ENCODE measurements at regions not wholly inside any gene's neighbourhood (a gene's known extent, or its start where the extent isn't known, plus 50 kb on each side); places are given as distances from the start of the nearest gene placed in this dataset.

- Histone ChIP-seq H3K36me3 (replicated peaks in 1 of 2) (no peaks in the 10 kb centered on the region), H3K9me3 (replicated peaks in 1 of 3) (no peaks in the 10 kb centered on the region), H3K4me3 (no peak overlapping the region), H3K4me1 (replicated peaks in 1 of 2) (no peaks in the 10 kb centered on the region), H3K27me3 (no peaks in the 10 kb centered on the region), H3K27ac (no peak overlapping the region)
- intact Hi-C loops (cut with DNase I) = no loop called here
- DNase-seq = no peak
- TF ChIP-seq POLR2A (IDR thresholded peaks at IDR 0.05) (no peak), CTCF (IDR thresholded peaks at IDR 0.05) (no peak)
Observed at GRCh38 chr9:25397746-25398145, 280.5 kb downstream of the TUSC1 start.

- intact Hi-C loops (cut with DNase I) = no loop called here
- Histone ChIP-seq H3K36me3 (replicated peaks in 1 of 2) (no peaks in the 10 kb centered on the region), H3K27me3 (no peaks in the 10 kb centered on the region), H3K4me3 (no peak overlapping the region), H3K9me3 (replicated peaks in 1 of 3) (no peaks in the 10 kb centered on the region), H3K4me1 (replicated peaks in 1 of 2) (no peaks in the 10 kb centered on the region), H3K27ac (no peak overlapping the region)
- DNase-seq = no peak
- TF ChIP-seq CTCF (IDR thresholded peaks at IDR 0.05) = no peak
- TF ChIP-seq POLR2A (IDR thresholded peaks at IDR 0.05) = no peak
Observed at GRCh38 chr9:25396828-25397227, 281.4 kb downstream of the TUSC1 start.

GRCh38 chr9:25381141-25381540 is 297.1 kb downstream of the TUSC1 start:
- no peaks in the 10 kb centered on the region for H3K27me3 ChIP-seq
- WGBS, 4 donors = 81 to 90% (median 82%) methylated on average over 1 of the region's 1 CpG
- DNase-seq = no peak
- intact Hi-C loops (cut with DNase I) = no loop called here
- no peak overlapping the region for H3K4me3 ChIP-seq
- TF ChIP-seq CTCF (IDR thresholded peaks at IDR 0.05) = no peak
- no peak for TF ChIP-seq POLR2A (IDR thresholded peaks at IDR 0.05)
- H3K9me3 ChIP-seq (replicated peaks in 1 of 3) = no peaks in the 10 kb centered on the region
- H3K36me3 ChIP-seq (replicated peaks in 1 of 2) = no peaks in the 10 kb centered on the region
- no peak overlapping the region for H3K27ac ChIP-seq
- no peaks in the 10 kb centered on the region for H3K4me1 ChIP-seq (replicated peaks in 1 of 2)

- no peak overlapping the region for H3K27ac ChIP-seq
- intact Hi-C loops (cut with DNase I) = no loop called here
- no peaks in the 10 kb centered on the region for H3K4me1 ChIP-seq (replicated peaks in 1 of 2)
- H3K4me3 ChIP-seq = no peak overlapping the region
- H3K9me3 ChIP-seq (replicated peaks in 1 of 3) = no peaks in the 10 kb centered on the region
- WGBS, 4 donors = 76 to 86% (median 81%) methylated on average over 7 to 10 of the region's 10 CpGs
- no peaks in the 10 kb centered on the region for H3K36me3 ChIP-seq (replicated peaks in 1 of 2)
- H3K27me3 ChIP-seq = no peaks in the 10 kb centered on the region
- TF ChIP-seq CTCF (IDR thresholded peaks at IDR 0.05) (no peak), POLR2A (IDR thresholded peaks at IDR 0.05) (no peak)
- DNase-seq = no peak
Observed at GRCh38 chr9:25377039-25377438, 301.2 kb downstream of the TUSC1 start.
